ENCODE measurements at regions not wholly inside any gene's neighbourhood (a gene's known extent, or its start where the extent isn't known, plus 50 kb on each side); places are given as distances from the start of the nearest gene placed in this dataset.

DNA sequence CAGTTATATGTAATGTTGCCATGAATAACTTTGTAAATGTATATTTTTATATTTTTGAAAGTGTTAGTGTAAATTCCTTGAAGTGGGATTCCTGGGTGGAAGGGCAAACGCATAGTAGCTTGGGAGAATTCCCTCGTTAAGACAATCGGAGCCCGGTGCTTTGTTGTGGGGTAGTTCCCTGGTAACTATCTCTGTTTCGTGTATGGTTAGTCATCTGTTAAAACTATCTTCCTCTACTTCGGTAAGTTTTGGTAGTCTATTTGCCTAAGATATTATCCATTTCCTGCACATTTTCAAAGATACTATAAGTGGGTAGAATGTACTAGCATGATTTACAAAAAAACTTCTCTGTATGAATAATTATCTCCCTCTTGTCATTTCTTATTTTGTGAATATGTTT, 113.8 kb upstream of the NRXN1 start:
- no peak for DNase-seq

DNA sequence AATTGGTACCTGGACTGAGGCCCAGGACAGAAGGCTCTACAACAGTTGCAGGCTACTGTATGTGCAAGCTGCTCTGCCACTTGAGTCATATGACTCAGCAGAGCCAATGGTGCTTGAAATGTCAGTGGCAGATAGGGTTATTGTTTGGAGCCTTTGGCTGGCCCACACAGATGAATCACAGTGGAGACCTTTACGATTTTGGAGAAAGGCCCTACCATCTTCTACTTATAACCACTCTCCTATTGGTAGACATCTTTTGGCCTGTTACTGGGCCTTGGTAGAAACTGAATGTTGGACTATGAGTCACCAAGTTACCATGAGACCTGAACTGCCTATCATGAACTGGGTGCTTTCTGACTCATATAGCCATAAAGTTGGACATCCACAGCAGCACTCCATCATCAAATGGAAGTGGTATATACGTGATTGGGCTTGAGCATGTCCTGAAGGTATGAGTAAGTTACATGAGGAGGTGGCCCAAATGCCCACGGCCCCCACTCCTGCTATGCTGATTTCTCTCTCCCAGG, 88.9 kb upstream of the NRXN1 start:
- DNase-seq, result no peak

DNA sequence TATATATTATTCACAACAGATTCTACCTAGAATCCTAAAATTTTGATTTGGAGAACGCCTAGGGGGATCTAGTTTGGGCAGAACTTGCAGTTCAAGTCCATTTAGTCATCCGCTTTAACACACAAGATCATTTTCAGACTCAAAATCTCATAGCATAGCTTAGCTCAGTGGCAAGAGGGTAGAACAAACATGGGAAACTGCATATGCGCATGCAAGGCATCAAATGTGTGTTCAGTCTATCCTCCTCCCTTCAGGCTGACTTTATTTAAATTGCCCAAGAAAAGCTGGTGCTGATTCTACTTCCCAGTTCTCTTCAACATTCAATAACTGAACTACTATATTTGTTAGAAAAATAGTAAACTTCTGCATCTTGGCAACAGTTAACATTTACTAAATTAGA, 79.6 kb upstream of the NRXN1 start:
- no peak for DNase-seq

DNA sequence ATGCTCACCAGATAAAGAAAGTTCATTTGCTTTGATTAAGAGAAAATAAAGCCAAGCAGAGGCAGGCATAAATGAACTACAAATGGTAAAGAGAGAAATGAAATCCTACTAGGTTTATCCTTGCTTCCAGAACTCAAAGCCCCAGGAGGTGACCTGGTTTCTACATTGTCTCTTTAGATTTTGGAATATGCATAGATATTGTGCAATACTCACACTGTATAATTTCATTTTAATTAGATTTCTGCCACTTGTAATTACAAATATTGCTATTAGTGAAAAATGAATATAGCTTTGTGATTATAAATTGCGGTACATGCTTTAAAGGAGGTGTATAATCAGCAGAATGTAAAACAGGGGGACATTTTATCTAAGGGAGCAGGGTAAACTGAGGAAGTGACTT, 76.9 kb upstream of the NRXN1 start:
- no peak for DNase-seq

DNA sequence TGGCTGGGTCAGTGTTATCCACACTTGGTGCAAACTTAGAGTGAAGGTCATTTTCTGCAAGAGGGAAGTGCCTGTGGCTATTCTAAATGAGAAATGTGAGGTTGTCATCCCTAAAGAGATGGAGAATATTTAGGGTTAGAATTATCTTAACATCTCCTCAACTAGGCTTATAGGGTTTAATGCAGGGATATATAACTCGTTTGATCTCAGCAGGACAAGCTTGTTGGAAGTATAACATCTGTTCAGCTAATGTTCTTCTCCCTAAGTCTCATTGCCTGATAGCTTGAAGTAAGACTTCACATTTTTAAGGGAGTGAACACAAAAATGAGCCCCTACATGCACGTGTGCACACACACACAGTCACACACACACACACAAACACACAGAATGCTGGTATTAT, 75.9 kb upstream of the NRXN1 start:
- no peak for DNase-seq

DNA sequence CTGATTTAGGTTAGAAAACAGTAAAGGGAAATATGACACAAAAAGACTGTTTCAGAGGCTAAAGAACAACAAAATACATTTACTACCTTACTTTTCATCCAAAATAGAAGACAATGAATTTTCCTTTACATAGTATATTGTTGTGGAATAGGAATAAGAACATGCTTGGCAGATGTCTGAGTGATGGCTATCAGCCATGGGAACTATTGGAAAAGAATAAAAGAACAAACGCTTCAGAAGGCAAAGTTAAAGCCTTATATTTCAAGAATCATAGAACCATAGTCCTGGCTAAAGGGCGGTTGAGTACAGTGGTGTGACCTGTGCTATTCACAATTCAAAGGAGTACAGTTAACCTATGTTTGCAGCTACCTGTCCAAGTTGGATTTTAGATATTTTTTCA, 73.9 kb upstream of the NRXN1 start:
- no peak for DNase-seq

DNA sequence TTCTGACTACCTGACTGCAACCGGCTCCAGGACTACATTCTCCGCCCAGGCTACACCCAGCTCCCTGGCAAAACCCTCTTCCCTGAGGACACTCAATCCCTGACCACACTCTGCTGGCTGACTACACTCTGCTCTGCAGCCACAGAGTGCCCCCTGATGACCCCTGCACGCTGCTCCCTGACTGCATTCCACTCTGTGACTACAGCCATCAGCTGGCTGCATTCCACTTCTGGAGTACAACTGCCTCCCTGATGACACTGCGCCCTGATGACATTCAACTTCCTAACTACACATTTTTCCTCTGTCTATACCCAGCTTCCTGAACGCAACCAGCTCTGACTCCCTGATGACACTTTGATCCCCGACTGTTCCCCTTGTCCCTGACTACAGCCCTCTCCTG, 71.3 kb upstream of the NRXN1 start:
- DNase-seq, result peak in 1 of 2 experiments; percentile 53

DNA sequence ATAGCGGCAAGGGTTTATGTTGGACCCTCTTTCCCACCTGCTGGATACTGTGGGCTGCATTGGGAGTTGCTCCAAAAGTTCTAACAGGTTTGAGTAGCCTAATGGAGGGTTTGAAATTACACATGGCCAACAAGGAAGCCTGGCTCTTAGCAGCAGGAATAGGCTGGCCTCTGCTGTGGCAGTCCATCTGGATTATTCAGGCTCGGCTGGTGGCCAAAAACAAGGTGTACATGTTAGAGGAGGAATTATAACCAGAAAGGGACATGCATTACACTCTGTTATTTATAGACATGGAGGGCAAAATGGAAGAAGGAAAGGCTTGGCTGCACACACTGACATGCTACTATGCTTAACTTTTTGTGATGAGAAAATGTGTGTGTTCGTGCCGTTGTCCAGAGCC, 61.1 kb upstream of the NRXN1 start:
- no peak for DNase-seq

DNA sequence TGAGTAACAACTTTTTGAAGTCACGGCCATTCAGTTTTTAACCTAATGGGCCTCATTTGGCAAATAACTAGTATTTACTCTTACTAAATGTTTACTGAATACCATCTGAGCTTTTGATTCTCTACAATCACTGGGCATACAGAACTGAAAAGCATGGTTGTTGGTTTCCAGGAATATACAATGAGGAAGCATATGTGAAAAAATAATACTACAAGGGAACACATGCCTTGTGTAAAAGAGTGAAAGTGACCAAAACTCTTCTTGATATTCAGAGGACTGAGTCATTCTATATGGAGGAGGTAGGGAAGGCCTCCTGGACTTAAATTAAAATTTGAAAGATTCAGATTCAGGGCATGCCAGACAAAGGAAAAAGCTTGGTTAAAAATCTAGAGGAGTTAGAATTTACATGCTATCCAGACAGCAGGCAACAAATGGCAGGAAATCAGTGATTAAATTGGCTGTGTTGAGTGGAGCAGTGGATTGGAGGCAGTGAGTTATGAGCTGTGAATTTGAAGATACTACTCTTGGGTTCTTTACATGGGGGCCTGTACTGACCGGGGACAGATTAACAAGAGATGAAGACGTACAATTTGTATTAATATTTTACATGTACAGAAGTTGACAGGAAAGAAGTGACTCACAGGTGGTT, 53.6 kb upstream of the NRXN1 start:
- no peak for DNase-seq

DNA sequence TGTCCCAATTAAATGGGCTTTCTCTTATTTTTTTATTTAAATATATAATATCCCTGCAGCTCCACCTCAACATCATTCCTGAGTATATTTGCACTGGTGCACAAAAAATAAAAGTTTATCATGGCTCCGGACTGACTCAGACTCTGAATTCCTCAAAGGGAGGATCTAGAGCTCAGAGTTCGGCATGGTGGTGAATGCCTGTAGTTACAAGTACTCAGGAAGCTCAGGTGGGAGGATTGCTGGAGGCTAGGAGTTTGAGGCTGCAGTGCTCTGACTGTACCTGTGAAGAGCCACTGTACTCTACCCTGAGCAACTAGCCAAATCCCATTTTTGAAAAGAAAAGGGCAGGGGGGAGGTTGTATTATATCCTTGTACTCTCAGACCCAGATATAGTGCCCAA, 52.8 kb upstream of the NRXN1 start:
- DNase-seq, result no peak

All from Kasumi-1 (cell line).